Astrocyte of the spinal cord (primary cell): ENCODE measurements at regions not wholly inside any gene's neighbourhood (a gene's known extent, or its start where the extent isn't known, plus 50 kb on each side); places are given as distances from the start of the nearest gene placed in this dataset.

Experiments used
- DNase-seq: peaks from one replicate; pipeline ENCODE4 v3.0.0; 2011; ENCODE audit warnings: low read depth, low spot score
- H3K4me3 ChIP-seq: 2 replicates; pipeline ENCODE4 v1.5.1; 2011; ENCODE audit warnings: low read depth, mild to moderate bottlenecking, low read length, moderate library complexity
- CTCF ChIP-seq: IDR thresholded peaks from 2 replicates; pipeline ENCODE4 v1.5.1; 2012; ENCODE audit warnings: low read depth, mild to moderate bottlenecking, low read length, inconsistent platforms
- in situ Hi-C: cut with HindIII; loops from 2 replicates; pipeline ENCODE4 v1.10.0; 2017; ENCODE audit warnings: low sequenced_read_pairs

- H3K4me3 ChIP-seq = no peak overlapping the region
- no peak for TF ChIP-seq CTCF
- no peak for DNase-seq
- in situ Hi-C loops = no loop called here
Measured at GRCh38 chr13:111640476-111640875, 320.0 kb downstream of the TEX29 start.

- H3K4me3 ChIP-seq = no peak overlapping the region
- in situ Hi-C loops = no loop called here
- TF ChIP-seq CTCF = no peak
Measured at GRCh38 chr13:111642156-111642767, 321.8 kb downstream of the TEX29 start.

DNA sequence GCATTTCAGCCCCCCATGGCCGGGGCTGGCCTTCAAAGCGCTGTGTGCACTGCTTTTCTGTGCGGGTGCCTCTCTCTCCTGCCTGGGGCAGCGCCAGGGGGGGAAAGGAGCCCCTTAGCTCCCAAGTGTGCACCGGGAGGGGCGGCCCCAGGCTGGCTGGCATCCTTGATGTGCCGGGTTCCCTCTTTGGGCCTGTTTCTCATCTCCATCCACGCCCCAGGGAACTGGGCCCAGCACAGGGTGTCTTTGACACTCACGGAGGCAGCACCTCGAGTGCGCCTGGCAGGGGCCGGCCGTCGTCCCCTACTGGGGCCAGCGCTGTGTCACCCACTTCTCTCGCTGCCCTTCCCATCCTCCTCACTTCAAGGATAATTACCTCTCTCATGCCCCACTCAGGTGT, 324.3 kb downstream of the TEX29 start:
- no peak for DNase-seq
- TF ChIP-seq CTCF = no peak
- H3K4me3 ChIP-seq = no peak overlapping the region
- in situ Hi-C loops = no loop called here

More at GRCh38 chr13:111642156-111642767, 321.8 kb downstream of the TEX29 start:
- DNase-seq = no peak

- no peak for TF ChIP-seq CTCF
- no peak for DNase-seq
- no peak overlapping the region for H3K4me3 ChIP-seq
- in situ Hi-C loops = no loop called here
Measured at GRCh38 chr13:111645198-111645597, 324.8 kb downstream of the TEX29 start.

DNA sequence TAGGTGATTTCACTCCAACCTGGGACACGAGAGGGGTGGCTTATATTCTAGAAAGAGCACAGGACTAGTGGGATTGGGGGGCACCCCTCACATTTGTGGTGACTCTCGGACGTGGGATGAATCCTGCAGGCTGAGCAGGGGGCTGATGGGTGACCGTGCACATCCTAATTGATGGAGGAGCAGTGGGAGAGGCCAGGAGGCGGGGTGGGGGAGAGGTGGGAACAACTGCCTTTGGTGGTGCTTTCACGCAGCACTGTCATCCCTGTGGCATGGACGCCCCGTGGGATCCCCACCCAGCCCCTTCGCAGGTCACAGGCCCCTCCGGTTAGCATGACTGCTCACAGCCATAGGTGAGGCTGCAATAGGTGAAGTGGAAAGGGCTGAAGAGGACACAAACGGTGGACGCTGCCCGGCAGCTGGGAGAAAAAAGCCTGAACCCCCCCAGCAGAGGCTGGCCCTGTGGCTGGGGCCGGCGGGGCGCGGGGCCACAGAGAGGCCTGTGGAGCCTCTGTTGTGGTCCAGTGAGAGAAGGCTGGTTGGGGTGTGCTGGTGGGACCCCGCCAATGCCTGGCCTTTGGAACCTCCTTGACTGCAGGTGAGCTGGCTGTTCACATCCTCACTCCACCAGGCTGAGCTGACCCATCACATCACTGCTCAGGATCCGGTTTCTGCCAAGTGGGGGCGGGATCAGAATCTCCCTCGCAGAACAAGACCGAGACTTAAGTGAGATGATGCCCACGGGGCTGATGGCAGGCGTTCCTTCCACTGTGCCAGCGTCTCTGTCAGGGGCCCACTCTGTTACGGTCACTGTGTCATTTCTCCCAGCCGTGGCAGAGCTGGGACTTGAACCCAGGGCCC, 325.4 kb downstream of the TEX29 start:
- DNase-seq = no peak
- in situ Hi-C loops = no loop called here

DNA sequence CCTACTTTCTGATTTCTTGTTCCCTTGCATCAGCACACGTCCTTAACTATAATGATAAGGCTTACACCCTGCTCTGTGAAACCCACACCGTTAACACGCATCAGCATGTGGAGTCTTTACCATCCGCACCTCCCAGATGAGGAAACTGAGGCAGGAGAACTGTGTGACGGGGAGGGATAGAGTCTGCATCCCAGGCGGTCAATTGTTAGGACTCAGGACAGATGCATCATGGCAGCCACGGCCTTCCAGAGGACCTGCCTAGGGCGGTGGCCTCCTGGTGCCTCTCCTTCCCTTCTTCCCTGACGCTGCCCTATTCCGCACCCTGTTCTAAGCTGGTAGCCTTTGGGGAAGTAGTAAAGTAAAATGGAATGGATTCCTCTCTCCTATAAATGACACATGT, 326.0 kb downstream of the TEX29 start:
- H3K4me3 ChIP-seq = no peak overlapping the region
- no peak for DNase-seq
- in situ Hi-C loops = no loop called here
- TF ChIP-seq CTCF = no peak

More for the DNA sequence above, 325.4 kb downstream of the TEX29 start:
- H3K4me3 ChIP-seq = no peak overlapping the region
- no peak for TF ChIP-seq CTCF
